Body of pancreas (tissue), 4 donors: ENCODE measurements at regions not wholly inside any gene's neighbourhood (a gene's known extent, or its start where the extent isn't known, plus 50 kb on each side); places are given as distances from the start of the nearest gene placed in this dataset.

ENCODE experiments used
- POLR2A ChIP-seq, 3 donors: fragments of 450-650 bp; IDR thresholded peaks; one replicate each; pipeline ENCODE4 v1.6.1; 2016; ENCODE audit warnings: antibody characterized with exemption in 3 of 3, mild to moderate bottlenecking in 2 of 3
- TF ChIP-seq, protein P1 (sequence below), 7 experiments: fragments of 450-650 bp in 4 of 7; fragments of 200-600 bp in 3 of 7; sonication (generic) in 3 of 7; IDR thresholded peaks; one replicate each; pipeline ENCODE4 v1.5.1; 2016 to 2019; ENCODE audit warnings: antibody characterized with exemption in 7 of 7

DNA sequence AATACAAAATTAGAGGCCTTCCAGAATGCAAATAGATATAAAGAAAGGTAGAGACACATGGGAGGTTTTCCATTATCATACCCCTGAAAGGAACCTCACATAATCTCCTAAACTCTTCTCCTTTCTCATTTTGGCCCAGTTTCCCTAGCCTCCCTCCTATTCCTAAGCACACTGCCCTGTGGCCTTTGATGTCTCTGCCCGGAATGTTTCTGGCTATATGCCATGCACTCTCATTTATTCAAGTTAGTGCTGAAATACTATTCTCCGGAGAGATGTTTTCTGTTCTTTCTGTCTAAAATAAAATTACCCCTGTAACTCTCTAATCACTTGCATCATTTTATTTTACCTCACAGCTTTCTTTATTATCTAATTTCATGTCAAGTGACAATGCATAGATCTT is 1287.7 kb downstream of the SLITRK5 start:
- TF ChIP-seq, protein P1, sequence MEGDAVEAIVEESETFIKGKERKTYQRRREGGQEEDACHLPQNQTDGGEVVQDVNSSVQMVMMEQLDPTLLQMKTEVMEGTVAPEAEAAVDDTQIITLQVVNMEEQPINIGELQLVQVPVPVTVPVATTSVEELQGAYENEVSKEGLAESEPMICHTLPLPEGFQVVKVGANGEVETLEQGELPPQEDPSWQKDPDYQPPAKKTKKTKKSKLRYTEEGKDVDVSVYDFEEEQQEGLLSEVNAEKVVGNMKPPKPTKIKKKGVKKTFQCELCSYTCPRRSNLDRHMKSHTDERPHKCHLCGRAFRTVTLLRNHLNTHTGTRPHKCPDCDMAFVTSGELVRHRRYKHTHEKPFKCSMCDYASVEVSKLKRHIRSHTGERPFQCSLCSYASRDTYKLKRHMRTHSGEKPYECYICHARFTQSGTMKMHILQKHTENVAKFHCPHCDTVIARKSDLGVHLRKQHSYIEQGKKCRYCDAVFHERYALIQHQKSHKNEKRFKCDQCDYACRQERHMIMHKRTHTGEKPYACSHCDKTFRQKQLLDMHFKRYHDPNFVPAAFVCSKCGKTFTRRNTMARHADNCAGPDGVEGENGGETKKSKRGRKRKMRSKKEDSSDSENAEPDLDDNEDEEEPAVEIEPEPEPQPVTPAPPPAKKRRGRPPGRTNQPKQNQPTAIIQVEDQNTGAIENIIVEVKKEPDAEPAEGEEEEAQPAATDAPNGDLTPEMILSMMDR (IDR thresholded peaks at IDR 0.05) = no peak
- no peak for TF ChIP-seq POLR2A (IDR thresholded peaks at IDR 0.05)
